Neuronal stem cell (in vitro differentiated cells): ENCODE measurements at regions not wholly inside any gene's neighbourhood (a gene's known extent, or its start where the extent isn't known, plus 50 kb on each side); places are given as distances from the start of the nearest gene placed in this dataset.
A peak's percentile ranks its signal among the peaks of the same experiment; 100 is the strongest.

Source experiments
- DNase-seq: peaks from one replicate; pipeline ENCODE4 v3.0.0-alpha.2; 2013; ENCODE audit warnings: low spot score
- H2AFZ ChIP-seq: one replicate; pipeline ENCODE4 v1.6.1; 2013; ENCODE audit warnings: mild to moderate bottlenecking, low read length, inconsistent platforms
- H2AK5ac ChIP-seq: 2 replicates; pipeline ENCODE4 v1.6.1; 2013; ENCODE audit warnings: low read depth, mild to moderate bottlenecking, inconsistent platforms, low read length, moderate library complexity, mixed read lengths
- H2BK120ac ChIP-seq: 2 replicates; pipeline ENCODE4 v1.6.1; 2013; ENCODE audit warnings: low read depth, mild to moderate bottlenecking, inconsistent platforms, low read length, moderate library complexity, mixed read lengths
- H2BK12ac ChIP-seq: one replicate; pipeline ENCODE4 v1.6.1; 2013; ENCODE audit warnings: low read length, inconsistent platforms
- H2BK15ac ChIP-seq: 2 replicates; pipeline ENCODE4 v1.6.1; 2013; ENCODE audit warnings: mild to moderate bottlenecking, low read length, inconsistent platforms, mixed read lengths
- H2BK5ac ChIP-seq: one replicate; pipeline ENCODE4 v1.6.1; 2013; ENCODE audit warnings: inconsistent platforms, mild to moderate bottlenecking, low read length, moderate library complexity
- H3K14ac ChIP-seq: one replicate; pipeline ENCODE4 v1.6.1; 2013; ENCODE audit warnings: low read length, inconsistent platforms
- H3K18ac ChIP-seq: 2 replicates; pipeline ENCODE4 v1.6.1; 2013; ENCODE audit warnings: low read length, inconsistent platforms
- H3K23ac ChIP-seq: 2 replicates; pipeline ENCODE4 v1.6.1; 2013; ENCODE audit warnings: low read depth, mild to moderate bottlenecking, mixed read lengths, low read length, inconsistent platforms; ENCODE audit not compliant: poor library complexity
- H3K27ac ChIP-seq: replicated peaks from 3 replicates; pipeline ENCODE4 v1.5.1; 2013; ENCODE audit warnings: low read length, inconsistent platforms
- H3K27me3 ChIP-seq, 3 experiments: 2 replicates each; pipeline ENCODE4 v1.6.1; 2013; ENCODE audit warnings: low read length in 3 of 3, mild to moderate bottlenecking in 2 of 3, inconsistent platforms in 1 of 3, low read depth in 1 of 3, mixed read lengths in 1 of 3, moderate library complexity in 1 of 3; ENCODE audit not compliant: control insufficient read depth in 3 of 3, insufficient read depth in 3 of 3
- H3K36me3 ChIP-seq, 2 donors: replicated peaks in 1 of 2; 2 replicates each; pipeline ENCODE4 v1.6.1; 2013; ENCODE audit warnings: low read length in 2 of 2; ENCODE audit not compliant: control insufficient read depth in 2 of 2, insufficient read depth in 2 of 2
- H3K4ac ChIP-seq: 2 replicates; pipeline ENCODE4 v1.6.1; 2013; ENCODE audit warnings: inconsistent platforms, mild to moderate bottlenecking, low read length, moderate library complexity
- H3K4me1 ChIP-seq, 2 donors: 1 replicate in 1 of 2; 2 replicates in 1 of 2; pipeline ENCODE4 v1.6.1; 2013; ENCODE audit warnings: low read length in 2 of 2, low read depth in 1 of 2; ENCODE audit not compliant: control insufficient read depth in 2 of 2, insufficient read depth in 1 of 2
- H3K4me2 ChIP-seq: one replicate; pipeline ENCODE4 v1.6.1; 2013; ENCODE audit warnings: mild to moderate bottlenecking, low read length, inconsistent platforms; ENCODE audit not compliant: insufficient read depth, poor library complexity, severe bottlenecking
- H3K4me3 ChIP-seq, 2 donors: 2 replicates each; pipeline ENCODE4 v1.5.1; 2013; ENCODE audit warnings: low read length in 2 of 2, mild to moderate bottlenecking in 2 of 2, inconsistent platforms in 1 of 2, moderate library complexity in 1 of 2
- H3K79me1 ChIP-seq: one replicate; pipeline ENCODE4 v1.6.1; 2013; ENCODE audit warnings: low read depth, mild to moderate bottlenecking, inconsistent platforms, low read length, moderate library complexity
- H3K9ac ChIP-seq: one replicate; pipeline ENCODE4 v1.6.1; 2013; ENCODE audit warnings: mild to moderate bottlenecking, low read depth, low read length, inconsistent platforms; ENCODE audit not compliant: poor library complexity
- H3K9me3 ChIP-seq, 2 donors: replicated peaks in 1 of 2; 2 replicates each; pipeline versions ENCODE3 to v1.6.1; 2013; ENCODE audit warnings: low read length in 2 of 2, mild to moderate bottlenecking in 2 of 2, inconsistent platforms in 1 of 2, low read depth in 1 of 2, mixed read lengths in 1 of 2, moderate library complexity in 1 of 2; ENCODE audit not compliant: control insufficient read depth in 2 of 2, insufficient read depth in 1 of 2
- H4K8ac ChIP-seq: one replicate; pipeline ENCODE4 v1.6.1; 2013; ENCODE audit warnings: low read depth, mild to moderate bottlenecking, inconsistent platforms, low read length, moderate library complexity
- H4K91ac ChIP-seq: one replicate; pipeline ENCODE4 v1.6.1; 2013; ENCODE audit warnings: low read length, low read depth, mild to moderate bottlenecking, inconsistent platforms; ENCODE audit not compliant: poor library complexity
- WGBS, 2 donors: extraction: QIAGEN DNeasy Blood & Tissue Kit; methylation state at CpG; one replicate each; pipeline ENCODE4 v1.1.7; 2013; ENCODE audit warnings: missing lambda C conversion rate in 2 of 2, mixed read lengths in 1 of 2; ENCODE audit not compliant: insufficient read length in 2 of 2, insufficient replicate concordance in 1 of 2; ENCODE audit errors: extremely low coverage in 2 of 2; 5-methylcytosine and 5-hydroxymethylcytosine counted together

DNA sequence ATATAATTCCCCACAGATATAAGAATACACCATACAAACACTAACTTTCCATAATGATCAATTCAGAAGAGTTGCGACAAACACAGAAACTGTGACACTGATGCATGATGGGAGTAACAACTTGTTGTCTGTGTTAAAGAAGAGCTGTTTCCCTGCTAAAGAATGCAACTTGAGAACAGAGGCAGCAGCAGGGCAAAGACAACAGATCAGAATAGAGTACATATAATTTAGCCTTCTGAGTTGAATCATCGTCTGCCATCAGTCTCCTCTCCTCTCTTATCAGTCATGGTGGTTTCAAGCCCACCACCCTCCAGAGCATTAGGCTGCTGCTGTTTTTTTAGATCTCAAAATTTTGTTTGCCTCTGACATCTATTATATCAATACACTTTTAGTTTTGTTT lies 280.4 kb downstream of the UBE3D start:
- Histone ChIP-seq H3K27me3 (no peaks in the 10 kb centered on the region), H3K23ac (no peak overlapping the region), H3K27ac (no peak overlapping the region), H2BK15ac (no peak overlapping the region), H3K79me1 (no peaks in the 10 kb centered on the region), H2AFZ (no peak overlapping the region), H3K4ac (no peak overlapping the region), H3K36me3 (peaks cover 0 to 3% of the 10 kb centered on the region in 2 donors), H3K14ac (no peak overlapping the region), H2BK120ac (no peak overlapping the region), H3K4me1 (peaks cover 0 to 5% of the 10 kb centered on the region in 2 donors), H3K18ac (no peak overlapping the region), H3K9ac (no peak overlapping the region), H2BK12ac (no peak overlapping the region), H3K4me2 (no peak overlapping the region), H3K4me3 (no peak overlapping the region), H2BK5ac (no peak overlapping the region), H4K8ac (no peak overlapping the region), H2AK5ac (no peak overlapping the region), H3K9me3 (peaks cover 0 to 5% of the 10 kb centered on the region in 2 donors), H4K91ac (no peak overlapping the region)
- DNase-seq: no peak
- no CpG with 5 or more reads among the region's 2 CpGs for WGBS, 2 donors

DNA sequence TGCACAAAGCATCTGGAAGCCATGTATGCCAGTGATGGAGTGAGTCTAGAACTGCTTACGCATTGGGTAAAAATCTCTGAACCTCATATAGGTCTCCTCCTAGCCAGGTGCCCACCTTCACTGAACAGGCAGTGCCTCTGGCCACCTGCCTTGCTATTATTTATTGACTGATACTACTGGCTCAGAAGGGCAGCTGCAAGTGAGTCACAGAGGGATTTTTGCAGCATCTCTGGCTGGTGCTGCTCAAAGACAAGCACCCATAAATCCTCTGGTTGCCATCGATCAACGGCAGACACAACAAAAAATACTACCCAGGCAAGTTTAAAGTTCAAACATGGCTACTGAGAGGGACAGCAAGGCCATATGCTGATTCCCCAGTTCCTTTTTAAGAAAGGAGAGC lies 279.4 kb downstream of the UBE3D start:
- Histone ChIP-seq H2BK120ac (no peak overlapping the region), H3K14ac (no peak overlapping the region), H3K9me3 (peaks cover 0 to 5% of the 10 kb centered on the region in 2 donors), H3K4me2 (no peak overlapping the region), H3K36me3 (peaks cover 0 to 3% of the 10 kb centered on the region in 2 donors), H3K4me3 (no peak overlapping the region), H3K9ac (no peak overlapping the region), H3K4me1 (peaks cover 0 to 5% of the 10 kb centered on the region in 2 donors), H3K23ac (no peak overlapping the region), H4K8ac (no peak overlapping the region), H2BK5ac (no peak overlapping the region), H4K91ac (no peak overlapping the region), H3K79me1 (no peaks in the 10 kb centered on the region), H3K27ac (no peak overlapping the region), H2BK12ac (no peak overlapping the region), H3K4ac (no peak overlapping the region), H2BK15ac (no peak overlapping the region), H3K27me3 (no peaks in the 10 kb centered on the region), H3K18ac (no peak overlapping the region), H2AK5ac (no peak overlapping the region), H2AFZ (no peak overlapping the region)
- no CpG with 5 or more reads among the region's 3 CpGs for WGBS, 2 donors
- no peak for DNase-seq

DNA sequence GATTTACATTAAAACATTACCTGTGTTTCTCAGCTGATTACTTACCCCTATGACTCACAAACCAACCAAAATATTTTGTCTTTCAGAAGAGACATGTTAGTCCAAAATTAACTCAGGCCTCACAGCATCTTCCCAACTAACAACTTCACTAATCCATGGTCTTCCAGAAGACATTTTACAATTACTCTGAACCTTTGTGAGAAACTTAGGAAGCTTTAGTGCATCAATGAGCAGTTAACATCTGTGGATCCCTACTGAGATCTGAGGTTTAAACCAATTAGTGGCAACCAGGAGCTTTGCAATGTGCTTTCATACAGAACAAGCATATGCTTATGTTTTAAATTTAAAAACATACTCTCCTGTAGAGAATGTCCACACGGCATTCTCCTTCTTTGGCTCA lies 269.7 kb downstream of the UBE3D start:
- Histone ChIP-seq H2AFZ (no peak overlapping the region), H2AK5ac (no peak overlapping the region), H3K27me3 (no peaks in the 10 kb centered on the region), H3K4me3 (no peak overlapping the region), H2BK12ac (no peak overlapping the region), H3K4me2 (no peak overlapping the region), H4K8ac (no peak overlapping the region), H3K4me1 (no peaks in the 10 kb centered on the region), H3K9me3 (peaks cover 0 to 5% of the 10 kb centered on the region in 2 donors), H3K27ac (peak overlapping the region; percentile 41), H2BK120ac (no peak overlapping the region), H3K4ac (no peak overlapping the region), H3K18ac (no peak overlapping the region), H3K36me3 (no peaks in the 10 kb centered on the region), H4K91ac (no peak overlapping the region), H3K14ac (no peak overlapping the region), H2BK5ac (no peak overlapping the region), H3K79me1 (no peaks in the 10 kb centered on the region), H3K23ac (no peak overlapping the region), H3K9ac (no peak overlapping the region), H2BK15ac (no peak overlapping the region)
- DNase-seq: no peak
- no CpG with 5 or more reads among the region's 1 CpG for WGBS, 2 donors

DNA sequence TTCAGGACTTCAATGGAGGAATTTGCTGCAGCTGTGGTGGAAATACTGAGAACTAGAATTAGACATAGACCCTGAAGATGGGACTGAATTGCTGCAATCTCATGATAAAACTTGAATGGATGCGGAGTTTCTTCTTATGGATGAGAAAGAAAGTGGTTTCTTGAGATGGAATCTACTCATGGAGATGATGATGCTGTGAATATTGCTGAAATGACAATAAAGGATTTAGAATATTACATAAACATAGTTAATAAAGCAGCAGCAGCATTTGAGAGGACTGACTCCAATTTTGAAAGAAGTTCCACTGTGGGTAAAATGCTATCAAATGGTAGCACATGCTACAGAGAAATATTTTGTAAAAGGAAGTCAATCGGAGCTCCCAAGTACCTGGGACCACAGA lies 264.6 kb downstream of the UBE3D start:
- H3K4me3 ChIP-seq: no peak overlapping the region
- peaks cover 0 to 8% of the 10 kb centered on the region in 2 donors for H3K9me3 ChIP-seq
- H3K79me1 ChIP-seq: no peaks in the 10 kb centered on the region
- no peak overlapping the region for H4K8ac ChIP-seq
- no peak overlapping the region for H3K9ac ChIP-seq
- no peak overlapping the region for H2BK5ac ChIP-seq
- DNase-seq: no peak
- H2BK12ac ChIP-seq: no peak overlapping the region
- H2BK120ac ChIP-seq: no peak overlapping the region
- no CpG with 5 or more reads among the region's 2 CpGs for WGBS, 2 donors
- H3K4me1 ChIP-seq: no peaks in the 10 kb centered on the region
- no peak overlapping the region for H4K91ac ChIP-seq
- no peak overlapping the region for H3K14ac ChIP-seq
- no peaks in the 10 kb centered on the region for H3K36me3 ChIP-seq
- H3K27ac ChIP-seq: no peak overlapping the region
- H3K23ac ChIP-seq: no peak overlapping the region
- H3K27me3 ChIP-seq: no peaks in the 10 kb centered on the region
- H3K18ac ChIP-seq: no peak overlapping the region
- no peak overlapping the region for H2AK5ac ChIP-seq
- H3K4ac ChIP-seq: no peak overlapping the region
- no peak overlapping the region for H2AFZ ChIP-seq
- H3K4me2 ChIP-seq: no peak overlapping the region
- H2BK15ac ChIP-seq: no peak overlapping the region
